Loucy (cell line): ENCODE measurements at regions not wholly inside any gene's neighbourhood (a gene's known extent, or its start where the extent isn't known, plus 50 kb on each side); places are given as distances from the start of the nearest gene placed in this dataset.

Experiments
- CTCF ChIP-seq: fragments of 200-600 bp; sonication (generic); conservative IDR thresholded peaks from 2 replicates; pipeline ENCODE4 v1.5.1; 2014; ENCODE audit warnings: mild to moderate bottlenecking, antibody characterized with exemption, low read length
- EZH2phosphoT487 ChIP-seq: fragments of 200-600 bp; IDR thresholded peaks from 2 replicates; pipeline ENCODE4 v1.6.1; 2018; ENCODE audit warnings: antibody characterized with exemption, mild to moderate bottlenecking, moderate library complexity, borderline replicate concordance

DNA sequence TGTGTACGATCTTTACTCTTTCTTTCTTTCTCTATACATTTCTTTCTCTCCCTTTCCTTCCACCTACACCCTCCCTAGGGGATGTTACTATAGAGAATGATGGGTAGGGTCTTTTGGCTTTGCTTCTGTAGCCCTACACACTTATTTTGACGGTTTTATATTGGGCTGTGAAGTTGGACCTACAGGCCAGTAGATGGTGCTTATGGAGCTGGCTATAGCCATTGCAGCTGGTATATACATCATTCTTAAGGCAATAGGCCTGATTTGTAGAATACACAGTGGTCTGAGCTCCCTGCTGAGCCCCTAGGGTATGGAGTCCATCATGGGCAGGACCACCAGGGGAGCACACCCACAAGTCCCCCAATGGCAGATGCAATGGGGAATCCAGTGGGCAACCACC, 1869.7 kb downstream of the STIM2 start:
- TF ChIP-seq CTCF (no peak), EZH2phosphoT487 (no peak)
